ENCODE measurements at regions not wholly inside any gene's neighbourhood (a gene's known extent, or its start where the extent isn't known, plus 50 kb on each side); places are given as distances from the start of the nearest gene placed in this dataset.
"Not testable (repeated sequence)": the region's sequence is repeated elsewhere in the genome, so short reads cannot be mapped to it uniquely, and the experiment has no call there.

GRCh38 chr12:102669056-102669455 is 188.7 kb upstream of the IGF1 start:
- Histone ChIP-seq H4K20me1 (ENCODE audit: insufficient read depth, low read length) (no peaks in the 10 kb centered on the region), H3K4me3 (ENCODE audit: insufficient read depth, low read length) (no peak overlapping the region), H3K27ac (ENCODE audit: low read depth, low read length) (no peak overlapping the region), H3K4me1 (ENCODE audit: insufficient read depth, low read length) (peaks cover 4% of the 10 kb centered on the region), H3K9me3 (ENCODE audit: low read depth, low read length) (peaks cover 7% of the 10 kb centered on the region), H3K4me2 (ENCODE audit: insufficient read depth, low read length) (no peak overlapping the region), H3K79me2 (ENCODE audit: insufficient read depth, low read length) (no peaks in the 10 kb centered on the region), H3K36me3 (ENCODE audit: insufficient read depth, low read length) (no peaks in the 10 kb centered on the region), H3K27me3 (ENCODE audit: insufficient read depth, low read length) (no peaks in the 10 kb centered on the region), H2AFZ (ENCODE audit: low read length) (no peak overlapping the region)
- no peak for DNase-seq (ENCODE audit: insufficient read length, low spot score, missing footprints)
- no peak for TF ChIP-seq CTCF (IDR thresholded peaks at IDR 0.05; ENCODE audit: extremely low read depth, low read depth, low read length)

GRCh38 chr12:102666176-102666575 is 185.8 kb upstream of the IGF1 start:
- H3K4me3 ChIP-seq (ENCODE audit: insufficient read depth, low read length); H3K4me2 ChIP-seq (ENCODE audit: insufficient read depth, low read length); H3K27me3 ChIP-seq (ENCODE audit: insufficient read depth, low read length); H3K9me3 ChIP-seq (ENCODE audit: low read depth, low read length); H4K20me1 ChIP-seq (ENCODE audit: insufficient read depth, low read length); H2AFZ ChIP-seq (ENCODE audit: low read length); H3K79me2 ChIP-seq (ENCODE audit: insufficient read depth, low read length); DNase-seq (ENCODE audit: insufficient read length, low spot score, missing footprints); H3K4me1 ChIP-seq (ENCODE audit: insufficient read depth, low read length); H3K27ac ChIP-seq (ENCODE audit: low read depth, low read length); H3K36me3 ChIP-seq (ENCODE audit: insufficient read depth, low read length): not testable (repeated sequence)

GRCh38 chr12:102659200-102659911 is 179.0 kb upstream of the IGF1 start:
- no peak overlapping the region for H3K27ac ChIP-seq (ENCODE audit: low read depth, low read length)
- H4K20me1 ChIP-seq (ENCODE audit: insufficient read depth, low read length) = no peaks in the 10 kb centered on the region
- H3K9me3 ChIP-seq (ENCODE audit: low read depth, low read length) = peaks cover 1% of the 10 kb centered on the region
- no peaks in the 10 kb centered on the region for H3K36me3 ChIP-seq (ENCODE audit: insufficient read depth, low read length)
- H3K27me3 ChIP-seq (ENCODE audit: insufficient read depth, low read length) = no peaks in the 10 kb centered on the region
- no peak overlapping the region for H3K4me2 ChIP-seq (ENCODE audit: insufficient read depth, low read length)
- H2AFZ ChIP-seq (ENCODE audit: low read length) = no peak overlapping the region
- no peaks in the 10 kb centered on the region for H3K79me2 ChIP-seq (ENCODE audit: insufficient read depth, low read length)
- H3K4me1 ChIP-seq (ENCODE audit: insufficient read depth, low read length) = no peaks in the 10 kb centered on the region
- no peak for DNase-seq (ENCODE audit: insufficient read length, low spot score, missing footprints)
- H3K4me3 ChIP-seq (ENCODE audit: insufficient read depth, low read length) = no peak overlapping the region
- peak; percentile 16 for TF ChIP-seq CTCF (IDR thresholded peaks at IDR 0.05; ENCODE audit: extremely low read depth, low read depth, low read length)

GRCh38 chr12:102653406-102653805 is 173.0 kb upstream of the IGF1 start:
- no peaks in the 10 kb centered on the region for H3K79me2 ChIP-seq (ENCODE audit: insufficient read depth, low read length)
- DNase-seq (ENCODE audit: insufficient read length, low spot score, missing footprints) = peak; percentile 50
- H3K36me3 ChIP-seq (ENCODE audit: insufficient read depth, low read length) = no peaks in the 10 kb centered on the region
- no peak overlapping the region for H3K4me3 ChIP-seq (ENCODE audit: insufficient read depth, low read length)
- no peak overlapping the region for H3K4me2 ChIP-seq (ENCODE audit: insufficient read depth, low read length)
- H3K27me3 ChIP-seq (ENCODE audit: insufficient read depth, low read length) = no peaks in the 10 kb centered on the region
- no peak overlapping the region for H2AFZ ChIP-seq (ENCODE audit: low read length)
- peaks cover 1% of the 10 kb centered on the region for H3K9me3 ChIP-seq (ENCODE audit: low read depth, low read length)
- H3K27ac ChIP-seq (ENCODE audit: low read depth, low read length) = no peak overlapping the region
- H4K20me1 ChIP-seq (ENCODE audit: insufficient read depth, low read length) = no peaks in the 10 kb centered on the region
- H3K4me1 ChIP-seq (ENCODE audit: insufficient read depth, low read length) = no peaks in the 10 kb centered on the region
- no peak for TF ChIP-seq CTCF (IDR thresholded peaks at IDR 0.05; ENCODE audit: extremely low read depth, low read depth, low read length)
